Natural killer cell (primary cell): ENCODE measurements at regions not wholly inside any gene's neighbourhood (a gene's known extent, or its start where the extent isn't known, plus 50 kb on each side); places are given as distances from the start of the nearest gene placed in this dataset.

Experiments
- ATAC-seq, 3 donors: fragments of 150-1000 bp in 2 of 3; fragments of 200-7000 bp in 1 of 3; cut with Tn5 transposase; 1 replicate in 1 of 3; 2 replicates in 2 of 3; pipeline ENCODE4 v1.10.0; 2021; ENCODE audit warnings: mild to moderate bottlenecking in 2 of 3, moderate library complexity in 2 of 3
- DNase-seq, 2 donors: peaks; one replicate each; pipeline versions ENCODE4 v3.0.0 to v3.0.0-alpha.2; 2013 to 2021; ENCODE audit warnings: mixed read lengths in 1 of 2
- H3K27ac ChIP-seq: one replicate; pipeline ENCODE4 v1.5.1; 2013; ENCODE audit warnings: mild to moderate bottlenecking, low read length
- H3K27me3 ChIP-seq: one replicate; pipeline ENCODE4 v1.6.1; 2013; ENCODE audit warnings: low read length; ENCODE audit not compliant: control insufficient read depth, insufficient read depth
- H3K36me3 ChIP-seq: one replicate; pipeline ENCODE4 v1.6.1; 2013; ENCODE audit warnings: low read length; ENCODE audit not compliant: control insufficient read depth, insufficient read depth
- H3K4me1 ChIP-seq: one replicate; pipeline ENCODE4 v1.6.1; 2013; ENCODE audit warnings: low read length; ENCODE audit not compliant: control insufficient read depth, insufficient read depth
- H3K4me3 ChIP-seq: one replicate; pipeline ENCODE4 v1.5.1; 2013; ENCODE audit warnings: low read length
- H3K9me3 ChIP-seq: one replicate; pipeline ENCODE4 v1.6.1; 2013; ENCODE audit warnings: low read length; ENCODE audit not compliant: control insufficient read depth, insufficient read depth
- H3K27ac Mint-ChIP-seq, 2 donors: one replicate each; pipeline ENCODE4 v1.8.0; 2022; ENCODE audit warnings: mild to moderate bottlenecking in 2 of 2, mixed read lengths in 2 of 2, moderate library complexity in 1 of 2
- H3K27me3 Mint-ChIP-seq, 2 donors: one replicate each; pipeline ENCODE4 v1.8.0; 2022; ENCODE audit warnings: low read depth in 2 of 2, mixed read lengths in 2 of 2
- H3K36me3 Mint-ChIP-seq: one replicate; pipeline ENCODE4 v1.8.0; 2022; ENCODE audit warnings: mixed read lengths
- H3K4me1 Mint-ChIP-seq, 2 donors: one replicate each; pipeline ENCODE4 v1.8.0; 2022; ENCODE audit warnings: mixed read lengths in 2 of 2
- H3K4me3 Mint-ChIP-seq: one replicate; pipeline ENCODE4 v1.8.0; 2022; ENCODE audit warnings: mild to moderate bottlenecking, moderate library complexity, mixed read lengths
- H3K9me3 Mint-ChIP-seq, 2 donors: one replicate each; pipeline ENCODE4 v1.8.0; 2022; ENCODE audit warnings: mixed read lengths in 2 of 2
- CTCF ChIP-seq: fragments of 200-600 bp; IDR thresholded peaks from one replicate; pipeline ENCODE4 v1.8.0; 2022; ENCODE audit warnings: antibody characterized with exemption
- WGBS: methylation state at CpG from one replicate; pipeline ENCODE4 v1.1.7; 2013; ENCODE audit warnings: missing lambda C conversion rate; ENCODE audit not compliant: insufficient coverage; 5-methylcytosine and 5-hydroxymethylcytosine counted together
- intact Hi-C: fragments of 100-400 bp; cut with micrococcal nuclease; formaldehyde crosslinking; loops from one replicate; pipeline ENCODE4 v1.14.2; 2022

GRCh38 chr1:83113652-83114051 lies 885.3 kb downstream of the TTLL7 start:
- Mint-ChIP-seq H3K27ac (no peak overlapping the region), H3K4me1 (no peaks in the 10 kb centered on the region), H3K27me3 (no peaks in the 10 kb centered on the region), H3K9me3 (peaks cover 16 to 20% of the 10 kb centered on the region in 2 donors), H3K4me3 (no peak overlapping the region), H3K36me3 (no peaks in the 10 kb centered on the region)
- no peak for ATAC-seq
- Histone ChIP-seq H3K36me3 (no peaks in the 10 kb centered on the region), H3K4me3 (no peak overlapping the region), H3K9me3 (no peaks in the 10 kb centered on the region), H3K27ac (no peak overlapping the region), H3K27me3 (no peaks in the 10 kb centered on the region), H3K4me1 (no peaks in the 10 kb centered on the region)
- intact Hi-C loops: no loop called here
- no peak for DNase-seq
- TF ChIP-seq CTCF: no peak
- 64% methylated on average over 2 of the region's 2 CpGs for WGBS

- no peak for TF ChIP-seq CTCF
- H3K27ac ChIP-seq: no peak overlapping the region
- no peaks in the 10 kb centered on the region for H3K27me3 ChIP-seq
- intact Hi-C loops: no loop called here
- no peak for DNase-seq
- H3K4me1 ChIP-seq: no peaks in the 10 kb centered on the region
- Mint-ChIP-seq H3K27ac (no peak overlapping the region), H3K4me1 (no peaks in the 10 kb centered on the region), H3K36me3 (no peaks in the 10 kb centered on the region), H3K4me3 (no peak overlapping the region), H3K27me3 (no peaks in the 10 kb centered on the region), H3K9me3 (peaks cover 16 to 22% of the 10 kb centered on the region in 2 donors)
- WGBS: 82% methylated on average over 2 of the region's 3 CpGs
- H3K9me3 ChIP-seq: no peaks in the 10 kb centered on the region
- no peak overlapping the region for H3K4me3 ChIP-seq
- no peaks in the 10 kb centered on the region for H3K36me3 ChIP-seq
- no peak for ATAC-seq
These were observed 886.6 kb downstream of the TTLL7 start for GRCh38 chr1:83112248-83112885.

- no peak overlapping the region for H3K27ac Mint-ChIP-seq
- no peak overlapping the region for H3K4me3 Mint-ChIP-seq
- no peaks in the 10 kb centered on the region for H3K4me1 Mint-ChIP-seq
- no peaks in the 10 kb centered on the region for H3K27me3 Mint-ChIP-seq
- peaks cover 13 to 22% of the 10 kb centered on the region in 2 donors for H3K9me3 Mint-ChIP-seq
- intact Hi-C loops: no loop called here
- ATAC-seq: no peak
- Histone ChIP-seq H3K4me1 (no peaks in the 10 kb centered on the region), H3K36me3 (no peaks in the 10 kb centered on the region), H3K27ac (no peak overlapping the region), H3K9me3 (no peaks in the 10 kb centered on the region), H3K4me3 (no peak overlapping the region), H3K27me3 (no peaks in the 10 kb centered on the region)
- TF ChIP-seq CTCF: no peak
- DNase-seq: no peak
- H3K36me3 Mint-ChIP-seq: no peaks in the 10 kb centered on the region
- 78% methylated on average over 2 of the region's 2 CpGs for WGBS
These were observed 888.8 kb downstream of the TTLL7 start for GRCh38 chr1:83110156-83110555.

- DNase-seq (no peak), ATAC-seq (no peak)
- Mint-ChIP-seq H3K27ac (no peak overlapping the region), H3K9me3 (peaks cover 13 to 22% of the 10 kb centered on the region in 2 donors), H3K27me3 (no peaks in the 10 kb centered on the region), H3K36me3 (no peaks in the 10 kb centered on the region), H3K4me1 (no peaks in the 10 kb centered on the region), H3K4me3 (no peak overlapping the region)
- WGBS: 71% methylated on average over 1 of the region's 1 CpG
- no peaks in the 10 kb centered on the region for H3K27me3 ChIP-seq
- no peak overlapping the region for H3K27ac ChIP-seq
- H3K4me3 ChIP-seq: no peak overlapping the region
- H3K4me1 ChIP-seq: no peaks in the 10 kb centered on the region
- no peak for TF ChIP-seq CTCF
- no peaks in the 10 kb centered on the region for H3K36me3 ChIP-seq
- H3K9me3 ChIP-seq: no peaks in the 10 kb centered on the region
- intact Hi-C loops: no loop called here
These were observed 889.2 kb downstream of the TTLL7 start for GRCh38 chr1:83109692-83110091.
